GM12891 (cell line): ENCODE measurements at regions not wholly inside any gene's neighbourhood (a gene's known extent, or its start where the extent isn't known, plus 50 kb on each side); places are given as distances from the start of the nearest gene placed in this dataset.

ENCODE experiments used
- POLR2A ChIP-seq: IDR thresholded peaks from 2 replicates; pipeline ENCODE4 v1.6.1; 2011; ENCODE audit warnings: low read depth, low read length, control low read depth
- POLR2AphosphoS5 ChIP-seq: IDR thresholded peaks from 2 replicates; pipeline ENCODE4 v1.6.1; 2011; ENCODE audit warnings: low read depth, low read length, control low read depth
- POU2F2 ChIP-seq: IDR thresholded peaks from 2 replicates; pipeline ENCODE4 v1.6.1; 2011; ENCODE audit warnings: low read depth, mild to moderate bottlenecking, control low read depth, low read length, moderate library complexity
- TAF1 ChIP-seq: IDR thresholded peaks from 2 replicates; pipeline ENCODE4 v1.6.1; 2011; ENCODE audit warnings: low read depth, low read length, control low read depth

GRCh38 chr10:28429573-28430216 is 103.2 kb upstream of the WAC start:
- TF ChIP-seq POLR2A (no peak), POU2F2 (no peak), POLR2AphosphoS5 (no peak), TAF1 (no peak)
